Endothelial cell (in vitro differentiated cells): ENCODE measurements at regions not wholly inside any gene's neighbourhood (a gene's known extent, or its start where the extent isn't known, plus 50 kb on each side); places are given as distances from the start of the nearest gene placed in this dataset.

ENCODE experiments used
- DNase-seq: peaks from one replicate; pipeline ENCODE4 v3.0.0; 2021; ENCODE audit warnings: low spot score
- H3K27ac Mint-ChIP-seq: one replicate; pipeline ENCODE4 v1.8.0; 2021; ENCODE audit warnings: mixed read lengths, inconsistent platforms; ENCODE audit not compliant: unreplicated experiment
- H3K27me3 Mint-ChIP-seq: one replicate; pipeline ENCODE4 v1.8.0; 2021; ENCODE audit warnings: mild to moderate bottlenecking, moderate library complexity, mixed read lengths, inconsistent platforms; ENCODE audit not compliant: unreplicated experiment
- H3K36me3 Mint-ChIP-seq: one replicate; pipeline ENCODE4 v1.8.0; 2021; ENCODE audit warnings: mild to moderate bottlenecking, low read depth, mixed read lengths, inconsistent platforms; ENCODE audit not compliant: unreplicated experiment
- H3K4me1 Mint-ChIP-seq: one replicate; pipeline ENCODE4 v1.8.0; 2021; ENCODE audit warnings: mild to moderate bottlenecking, mixed read lengths, inconsistent platforms; ENCODE audit not compliant: unreplicated experiment
- H3K4me3 Mint-ChIP-seq: one replicate; pipeline ENCODE4 v1.8.0; 2021; ENCODE audit warnings: mild to moderate bottlenecking, mixed read lengths, inconsistent platforms; ENCODE audit not compliant: unreplicated experiment
- H3K9me3 Mint-ChIP-seq: one replicate; pipeline ENCODE4 v1.8.0; 2021; ENCODE audit warnings: mixed read lengths, inconsistent platforms; ENCODE audit not compliant: unreplicated experiment
- TF ChIP-seq, protein P1 (sequence below): fragments of 200-600 bp; sonication (generic); IDR thresholded peaks from one replicate; pipeline ENCODE4 v1.5.0; 2021; ENCODE audit warnings: antibody characterized with exemption; ENCODE audit not compliant: unreplicated experiment

DNA sequence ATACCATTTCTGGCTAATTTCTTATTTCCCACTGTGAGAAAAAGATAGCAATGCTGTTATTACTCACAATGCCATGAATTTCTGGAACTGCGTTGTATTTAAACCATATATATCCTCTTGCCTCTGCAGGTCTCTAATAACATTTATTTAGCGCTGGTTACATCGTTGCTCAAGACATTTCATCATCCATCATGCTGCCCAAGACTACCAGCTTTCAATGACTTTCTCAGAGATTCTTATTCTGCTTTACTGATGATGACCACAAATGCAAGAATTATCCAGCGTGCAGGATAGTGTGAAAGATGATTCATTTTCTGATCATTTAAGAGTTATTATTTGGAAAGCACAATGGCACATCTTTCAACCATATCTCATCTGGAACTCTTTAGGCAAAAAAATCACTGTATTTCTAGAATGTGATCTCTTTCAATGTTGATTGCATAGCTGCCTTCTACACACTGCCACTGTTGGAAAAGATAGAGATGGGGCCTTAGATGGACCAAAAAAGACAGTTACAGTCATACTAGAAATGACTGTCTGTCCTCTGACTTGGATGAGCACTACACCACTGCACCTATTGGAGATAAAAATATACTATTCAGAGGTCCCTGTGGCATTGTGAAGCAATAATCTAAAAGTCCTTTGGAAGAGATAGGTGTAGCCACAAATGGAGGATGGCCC, 716.1 kb downstream of the NSUN3 start:
- TF ChIP-seq, protein P1, sequence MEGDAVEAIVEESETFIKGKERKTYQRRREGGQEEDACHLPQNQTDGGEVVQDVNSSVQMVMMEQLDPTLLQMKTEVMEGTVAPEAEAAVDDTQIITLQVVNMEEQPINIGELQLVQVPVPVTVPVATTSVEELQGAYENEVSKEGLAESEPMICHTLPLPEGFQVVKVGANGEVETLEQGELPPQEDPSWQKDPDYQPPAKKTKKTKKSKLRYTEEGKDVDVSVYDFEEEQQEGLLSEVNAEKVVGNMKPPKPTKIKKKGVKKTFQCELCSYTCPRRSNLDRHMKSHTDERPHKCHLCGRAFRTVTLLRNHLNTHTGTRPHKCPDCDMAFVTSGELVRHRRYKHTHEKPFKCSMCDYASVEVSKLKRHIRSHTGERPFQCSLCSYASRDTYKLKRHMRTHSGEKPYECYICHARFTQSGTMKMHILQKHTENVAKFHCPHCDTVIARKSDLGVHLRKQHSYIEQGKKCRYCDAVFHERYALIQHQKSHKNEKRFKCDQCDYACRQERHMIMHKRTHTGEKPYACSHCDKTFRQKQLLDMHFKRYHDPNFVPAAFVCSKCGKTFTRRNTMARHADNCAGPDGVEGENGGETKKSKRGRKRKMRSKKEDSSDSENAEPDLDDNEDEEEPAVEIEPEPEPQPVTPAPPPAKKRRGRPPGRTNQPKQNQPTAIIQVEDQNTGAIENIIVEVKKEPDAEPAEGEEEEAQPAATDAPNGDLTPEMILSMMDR: no peak
- DNase-seq: no peak
- Mint-ChIP-seq H3K4me1 (no peaks in the 10 kb centered on the region), H3K4me3 (no peak overlapping the region), H3K27me3 (no peaks in the 10 kb centered on the region), H3K9me3 (no peaks in the 10 kb centered on the region), H3K27ac (no peak overlapping the region), H3K36me3 (no peaks in the 10 kb centered on the region)

DNA sequence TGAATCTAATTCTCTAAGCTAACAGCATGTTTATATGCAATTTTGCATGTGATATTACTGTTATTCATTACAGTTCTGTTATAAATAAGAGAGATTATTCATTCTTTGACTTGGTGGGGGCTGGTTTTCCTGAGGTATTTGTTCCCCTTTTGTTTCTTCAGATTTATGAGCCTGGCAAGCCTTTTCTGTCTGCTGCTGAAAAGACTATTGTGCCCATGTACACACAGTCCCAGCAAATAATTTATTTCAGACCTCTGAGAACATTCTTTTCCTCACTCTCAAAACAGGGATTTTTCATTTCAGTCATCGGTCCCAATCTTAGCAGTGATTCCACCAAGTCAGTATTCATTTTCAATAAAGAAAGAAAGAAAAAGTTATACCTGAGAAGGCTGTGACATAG, 716.8 kb downstream of the NSUN3 start:
- H3K36me3 Mint-ChIP-seq: no peaks in the 10 kb centered on the region
- H3K9me3 Mint-ChIP-seq: no peaks in the 10 kb centered on the region
- H3K4me3 Mint-ChIP-seq: no peak overlapping the region
- no peaks in the 10 kb centered on the region for H3K27me3 Mint-ChIP-seq
- no peak for DNase-seq
- no peak overlapping the region for H3K27ac Mint-ChIP-seq
- no peaks in the 10 kb centered on the region for H3K4me1 Mint-ChIP-seq
- TF ChIP-seq, protein P1: no peak

DNA sequence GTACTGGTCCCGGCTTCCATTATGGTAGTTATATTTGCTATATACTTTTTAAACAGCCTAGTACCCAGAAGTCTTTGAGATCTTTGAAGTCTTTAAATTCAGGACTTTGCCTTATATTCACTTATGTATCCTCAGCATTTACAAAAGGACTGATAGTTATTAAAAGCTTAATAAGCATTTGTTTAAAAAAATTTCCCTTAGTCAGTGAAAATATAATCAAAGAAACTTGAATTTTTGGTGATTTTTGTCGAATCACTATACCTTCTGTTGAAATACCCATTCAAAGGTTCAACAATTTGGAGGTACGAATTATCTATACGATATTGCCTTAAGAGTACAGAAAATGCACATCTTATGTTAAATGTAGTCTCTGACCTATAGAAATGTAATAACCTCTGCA, 721.4 kb downstream of the NSUN3 start:
- no peaks in the 10 kb centered on the region for H3K27me3 Mint-ChIP-seq
- DNase-seq: no peak
- TF ChIP-seq, protein P1: no peak
- no peaks in the 10 kb centered on the region for H3K9me3 Mint-ChIP-seq
- no peak overlapping the region for H3K27ac Mint-ChIP-seq
- H3K4me3 Mint-ChIP-seq: no peak overlapping the region
- no peaks in the 10 kb centered on the region for H3K4me1 Mint-ChIP-seq
- no peaks in the 10 kb centered on the region for H3K36me3 Mint-ChIP-seq

DNA sequence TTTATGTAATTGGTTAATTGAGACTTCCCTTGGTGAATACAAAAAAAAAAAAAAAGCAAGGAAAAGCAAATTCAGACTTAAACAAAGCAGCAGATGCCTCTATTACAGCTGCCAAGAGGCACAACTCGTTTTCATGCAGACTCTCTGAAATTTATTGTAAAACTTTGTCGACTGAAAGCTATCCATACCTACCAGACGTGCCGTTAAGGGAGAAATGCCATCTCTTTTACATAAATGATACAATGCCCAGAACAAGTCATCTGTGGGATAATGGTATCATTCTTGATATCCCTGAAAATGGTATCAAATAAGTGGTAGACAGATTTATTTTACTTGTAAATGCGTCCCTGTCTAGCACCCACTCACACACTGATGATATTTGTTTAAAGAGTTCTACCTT, 724.2 kb downstream of the NSUN3 start:
- Mint-ChIP-seq H3K27ac (no peak overlapping the region), H3K36me3 (no peaks in the 10 kb centered on the region), H3K4me1 (no peaks in the 10 kb centered on the region), H3K27me3 (no peaks in the 10 kb centered on the region), H3K9me3 (no peaks in the 10 kb centered on the region), H3K4me3 (no peak overlapping the region)
- TF ChIP-seq, protein P1: no peak
- no peak for DNase-seq

DNA sequence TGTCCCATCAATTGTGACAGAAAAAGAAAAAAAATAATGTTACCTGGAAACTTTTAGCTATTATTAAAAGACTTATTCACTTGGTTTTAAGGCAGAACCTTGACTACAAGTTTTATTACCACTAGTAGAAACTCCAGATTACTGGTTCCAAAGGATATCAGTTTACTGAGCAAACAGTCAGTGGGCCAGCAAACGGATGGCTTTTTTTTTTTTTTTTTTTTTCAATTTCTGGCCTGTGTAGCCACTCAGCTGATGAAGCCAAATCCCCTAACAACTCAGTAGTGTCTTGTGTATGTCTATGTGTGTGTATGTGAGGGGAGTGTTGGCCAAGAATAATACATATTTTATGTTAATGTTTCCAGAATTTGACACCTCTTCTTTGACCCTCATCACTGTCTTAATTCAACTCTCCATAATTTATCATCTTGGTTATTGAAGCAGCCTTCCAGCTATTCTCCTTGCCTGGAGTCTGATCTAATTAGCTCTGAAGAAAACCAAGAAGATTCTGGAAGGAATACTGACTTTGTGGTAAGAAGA, 724.9 kb downstream of the NSUN3 start:
- Mint-ChIP-seq H3K4me3 (no peak overlapping the region), H3K9me3 (no peaks in the 10 kb centered on the region), H3K27ac (no peak overlapping the region), H3K36me3 (no peaks in the 10 kb centered on the region), H3K27me3 (no peaks in the 10 kb centered on the region), H3K4me1 (no peaks in the 10 kb centered on the region)
- DNase-seq: no peak
- TF ChIP-seq, protein P1: no peak
